HepG2 (cell line): ENCODE measurements at regions not wholly inside any gene's neighbourhood (a gene's known extent, or its start where the extent isn't known, plus 50 kb on each side); places are given as distances from the start of the nearest gene placed in this dataset.

Source experiments
- ATAC-seq: fragments of 200-7000 bp; cut with Tn5 transposase; 3 replicates; pipeline ENCODE4 v1.9.1; 2020; ENCODE audit warnings: mild to moderate bottlenecking, moderate library complexity
- BruUV-seq: library from RNA; stranded (reverse); fragments of 400-500 nt; replicated peaks from 2 replicates; lab custom pipeline; 2021; lab: Mats Ljungman, UMichigan
- CTCF ChIA-PET: fragments of 300-600 bp; formaldehyde crosslinking; extraction: SDS; loops from one replicate; lab custom pipeline; 2021; ENCODE audit warnings: low total read pairs, inconsistent platforms, low intra/inter-chr PET ratio; lab: Yijun Ruan, JAX
- POLR2A ChIA-PET: fragments of 350-600 bp; sonication (Branson Sonifier 250); formaldehyde crosslinking; loops from one replicate; lab custom pipeline; 2020; ENCODE audit warnings: antibody characterized with exemption, inconsistent platforms; lab: Yijun Ruan, JAX
- DNase-seq: peaks from one replicate; pipeline ENCODE4 v3.0.0-alpha.2; 2015; ENCODE audit warnings: low spot score
- FAIRE-seq: peaks from 3 replicates; lab custom pipeline; 2011; peaks lifted over from hg19 to GRCh38; lab: Jason Lieb, UNC
- H2AFZ ChIP-seq: one replicate; pipeline ENCODE4 v1.6.1; 2011; ENCODE audit warnings: low read length, inconsistent platforms
- H3K27ac ChIP-seq: fragments of 300-600 bp; 3 replicates; pipeline ENCODE4 v1.8.0; 2011; ENCODE audit warnings: mixed run types, mild to moderate bottlenecking, mixed read lengths, low read length, inconsistent platforms; ENCODE audit not compliant: insufficient read depth; ENCODE audit errors: extremely low read length
- H3K27me3 ChIP-seq, 2 experiments: fragments of 200-600 bp in 1 of 2; 2 replicates in 1 of 2; 3 replicates in 1 of 2; pipeline versions ENCODE4 v1.6.0 to v1.8.0; 2011; ENCODE audit warnings: low read length in 2 of 2, mild to moderate bottlenecking in 2 of 2, moderate library complexity in 2 of 2, inconsistent platforms in 1 of 2; ENCODE audit not compliant: insufficient read depth in 2 of 2, control insufficient read depth in 1 of 2
- H3K36me3 ChIP-seq, 2 experiments: fragments of 200-600 bp in 1 of 2; replicated peaks in 1 of 2; 2 replicates in 1 of 2; 3 replicates in 1 of 2; pipeline versions ENCODE4 v1.5.1 to v1.8.0; 2011; ENCODE audit warnings: low read length in 2 of 2, inconsistent platforms in 1 of 2; ENCODE audit not compliant: insufficient read depth in 2 of 2, control insufficient read depth in 1 of 2
- H3K4me1 ChIP-seq: 2 replicates; pipeline ENCODE4 v1.5.1; 2012; ENCODE audit warnings: low read length, inconsistent platforms; ENCODE audit not compliant: insufficient read depth
- H3K4me2 ChIP-seq: 2 replicates; pipeline ENCODE4 v1.6.0; 2011; ENCODE audit warnings: low read depth, low read length, inconsistent platforms
- H3K4me3 ChIP-seq, 3 experiments: fragments of 200-600 bp in 1 of 3; sonication (generic), shearing (Covaris generic) in 1 of 3; replicated peaks in 1 of 3; 2 replicates each; pipeline ENCODE4 v1.5.1; 2011 to 2016; ENCODE audit warnings: low read length in 3 of 3, inconsistent platforms in 2 of 3, low read depth in 2 of 3, mild to moderate bottlenecking in 2 of 3, control low read depth in 1 of 3, mixed read lengths in 1 of 3; ENCODE audit not compliant: insufficient read depth in 1 of 3
- H3K79me2 ChIP-seq: one replicate; pipeline ENCODE4 v1.6.1; 2011; ENCODE audit warnings: low read length, inconsistent platforms; ENCODE audit not compliant: insufficient read depth
- H3K9ac ChIP-seq: 2 replicates; pipeline ENCODE4 v1.6.0; 2011; ENCODE audit warnings: mild to moderate bottlenecking, low read depth, low read length, inconsistent platforms; ENCODE audit not compliant: insufficient read depth
- H3K9me3 ChIP-seq: 2 replicates; pipeline ENCODE4 v1.5.1; 2012; ENCODE audit warnings: mild to moderate bottlenecking, low read length
- H4K20me1 ChIP-seq: 2 replicates; pipeline ENCODE4 v1.6.0; 2011; ENCODE audit warnings: inconsistent platforms, mild to moderate bottlenecking, low read length, moderate library complexity; ENCODE audit not compliant: insufficient read depth
- ARID2 ChIP-seq: sonication (generic); formaldehyde crosslinking; IDR thresholded peaks from 2 replicates; pipeline ENCODE4 v1.8.1; 2022; ENCODE audit warnings: mild to moderate bottlenecking, missing genetic modification reagents, borderline replicate concordance
- CEBPG ChIP-seq: IDR thresholded peaks from 2 replicates; pipeline ENCODE4 v1.6.1; 2016
- CSRNP2 ChIP-seq: sonication (generic); formaldehyde crosslinking; conservative IDR thresholded peaks from 2 replicates; pipeline ENCODE4 v1.8.0; 2022; ENCODE audit warnings: low read depth, missing genetic modification reagents
- DRAP1 ChIP-seq: IDR thresholded peaks from 2 replicates; pipeline ENCODE4 v1.6.1; 2016; ENCODE audit warnings: missing genetic modification reagents, missing compliant biosample characterization
- FOXA3 ChIP-seq: IDR thresholded peaks from 2 replicates; pipeline ENCODE4 v1.6.1; 2016; ENCODE audit warnings: missing genetic modification reagents, missing compliant biosample characterization
- GABPB1 ChIP-seq: IDR thresholded peaks from 2 replicates; pipeline ENCODE4 v1.6.1; 2016; ENCODE audit warnings: mild to moderate bottlenecking, missing genetic modification reagents, moderate library complexity, missing compliant biosample characterization
- HDAC2 ChIP-seq: sonication (generic); formaldehyde crosslinking; IDR thresholded peaks from 2 replicates; pipeline ENCODE4 v1.4.0; 2020; ENCODE audit warnings: missing genetic modification reagents
- IRF2 ChIP-seq: IDR thresholded peaks from 2 replicates; pipeline ENCODE4 v1.6.1; 2018; ENCODE audit warnings: missing genetic modification reagents, missing compliant biosample characterization
- MIER2 ChIP-seq: IDR thresholded peaks from 2 replicates; pipeline ENCODE4 v1.6.1; 2016; ENCODE audit warnings: missing biosample characterization, missing genetic modification reagents
- RFX1 ChIP-seq: fragments of 450-650 bp; IDR thresholded peaks from 2 replicates; pipeline ENCODE4 v1.6.1; 2017
- TEF ChIP-seq: sonication (generic); formaldehyde crosslinking; IDR thresholded peaks from 2 replicates; pipeline ENCODE4 v1.5.0; 2020; ENCODE audit warnings: missing genetic modification reagents
- ZBTB49 ChIP-seq: sonication (generic); formaldehyde crosslinking; IDR thresholded peaks from 2 replicates; pipeline ENCODE4 v1.4.0; 2020; ENCODE audit warnings: missing genetic modification reagents, borderline replicate concordance
- ZEB1 ChIP-seq: IDR thresholded peaks from 2 replicates; pipeline ENCODE4 v1.6.1; 2012; ENCODE audit warnings: mild to moderate bottlenecking, low read depth, inconsistent platforms; ENCODE audit not compliant: insufficient replicate concordance
- ZHX1 ChIP-seq: sonication (generic); formaldehyde crosslinking; IDR thresholded peaks from 2 replicates; pipeline ENCODE4 v1.8.1; 2022; ENCODE audit warnings: low read depth, mild to moderate bottlenecking, missing genetic modification reagents
- ZNF331 ChIP-seq: sonication (generic); formaldehyde crosslinking; IDR thresholded peaks from 2 replicates; pipeline ENCODE4 v1.4.0; 2020; ENCODE audit warnings: missing genetic modification reagents
- ZNF333 ChIP-seq: sonication (generic); formaldehyde crosslinking; IDR thresholded peaks from 2 replicates; pipeline ENCODE4 v1.4.0; 2020; ENCODE audit warnings: mild to moderate bottlenecking, missing genetic modification reagents, borderline replicate concordance
- ZNF451 ChIP-seq: sonication (generic); formaldehyde crosslinking; IDR thresholded peaks from 2 replicates; pipeline ENCODE4 v1.5.0; 2020; ENCODE audit warnings: mild to moderate bottlenecking, missing genetic modification reagents
- ZNF724P ChIP-seq: sonication (generic); formaldehyde crosslinking; IDR thresholded peaks from 2 replicates; pipeline ENCODE4 v1.8.0; 2022; ENCODE audit warnings: missing genetic modification reagents, borderline replicate concordance
- WGBS: methylation state at CpG from one replicate; pipeline ENCODE4 v1.1.6; 2017; ENCODE audit warnings: low lambda C conversion rate; 5-methylcytosine and 5-hydroxymethylcytosine counted together
- in situ Hi-C: cut with HindIII; loops from 2 replicates; pipeline ENCODE4 v1.10.0; 2017; ENCODE audit warnings: low pct_unique_long_range_greater_than_20kb; ENCODE audit not compliant: extremely low pct_ligation_motif_present
- intact Hi-C: fragments of 100-400 bp; cut with micrococcal nuclease; formaldehyde crosslinking; loops from one replicate; pipeline ENCODE4 v1.10.0; 2022; ENCODE audit not compliant: unreplicated experiment

- peaks cover 0 to 1% of the 10 kb centered on the region in 2 experiments; a peak in 1 of 5 replicates for H3K27me3 ChIP-seq
- peaks cover 10% of the 10 kb centered on the region for H3K4me1 ChIP-seq
- H3K36me3 ChIP-seq = no peaks in the 10 kb centered on the region
- POLR2A ChIA-PET = no interaction called here
- in situ Hi-C loops = no loop called here
- no peak overlapping the region for H3K9ac ChIP-seq
- H3K27ac ChIP-seq = no peak overlapping the region
- FAIRE-seq (peak; percentile 93), ATAC-seq (peak; percentile 88), DNase-seq (peak; percentile 80)
- BruUV-seq = no TSS peak
- H3K4me3 ChIP-seq = no peak overlapping the region
- intact Hi-C loops = no loop called here
- H3K79me2 ChIP-seq = no peaks in the 10 kb centered on the region
- H3K4me2 ChIP-seq = no peak overlapping the region
- CTCF ChIA-PET = no interaction called here
- no peaks in the 10 kb centered on the region for H4K20me1 ChIP-seq
- 0% methylated on average over 5 of the region's 5 CpGs for WGBS
- no peaks in the 10 kb centered on the region for H3K9me3 ChIP-seq
- H2AFZ ChIP-seq = no peak overlapping the region
- TF ChIP-seq ARID2 (CRISPR knock-in tag) = no peak
- no peak for TF ChIP-seq CSRNP2 (CRISPR knock-in tag)
- TF ChIP-seq HDAC2 (CRISPR knock-in tag) = peak; percentile 25; the same call in 1 of the 2 replicates
- TF ChIP-seq CEBPG (CRISPR knock-in tag) = peak; percentile 35; the same call in 1 of the 2 replicates
- TF ChIP-seq ZNF333 (CRISPR knock-in tag) = no peak
- TF ChIP-seq ZNF724P (CRISPR knock-in tag) = no peak
- peak; percentile 46 for TF ChIP-seq RFX1
- TF ChIP-seq TEF (CRISPR knock-in tag) = peak; percentile 87; the same call in 1 of the 2 replicates
- TF ChIP-seq ZBTB49 (CRISPR knock-in tag) = no peak
- TF ChIP-seq ZHX1 (CRISPR knock-in tag) = no peak
- TF ChIP-seq ZEB1 = no peak
- TF ChIP-seq DRAP1 = no peak
- no peak for TF ChIP-seq ZNF451 (CRISPR knock-in tag)
- TF ChIP-seq IRF2 (CRISPR knock-in tag) = no peak
- TF ChIP-seq FOXA3 (CRISPR knock-in tag) = peak; percentile 29; the same call in 1 of the 2 replicates
- 0 out of 2 replicates have a peak, but pooled peaks have one; percentile 36 for TF ChIP-seq MIER2 (CRISPR knock-in tag)
- 0 out of 2 replicates have a peak, but pooled peaks have one; percentile 20 for TF ChIP-seq ZNF331 (CRISPR knock-in tag)
- TF ChIP-seq GABPB1 = no peak
Observed at GRCh38 chr6:134707342-134708031, 242.4 kb downstream of the ALDH8A1 start.
